ENCODE measurements at regions not wholly inside any gene's neighbourhood (a gene's known extent, or its start where the extent isn't known, plus 50 kb on each side); places are given as distances from the start of the nearest gene placed in this dataset.

DNA sequence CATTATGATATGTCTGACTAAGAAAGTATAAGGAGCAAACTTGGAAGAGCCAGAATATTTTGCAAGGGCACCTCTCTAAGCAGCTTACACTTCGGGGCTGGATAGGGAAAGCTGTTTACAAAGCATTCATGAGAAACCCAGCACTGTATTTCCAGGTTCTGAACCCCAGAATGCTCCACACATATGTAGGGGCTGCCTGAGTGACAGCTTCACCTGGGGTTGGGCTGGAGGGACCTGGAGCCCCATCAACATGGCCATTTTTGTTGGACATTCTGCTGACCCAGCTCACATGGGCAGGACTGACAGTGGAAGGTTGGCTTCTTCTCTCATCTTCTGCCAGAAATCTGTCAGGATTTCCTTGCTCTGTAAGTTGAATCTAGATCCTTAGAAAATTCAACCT, 197.1 kb upstream of the SSTR4 start:
- WGBS (ENCODE audit: extremely low coverage, insufficient coverage, low lambda C conversion rate), result no CpG with 5 or more reads among the region's 1 CpG
- Histone ChIP-seq H2BK120ac (ENCODE audit: low read depth, low read length) (no peak overlapping the region), H3K79me1 (ENCODE audit: low read length) (no peaks in the 10 kb centered on the region), H3K23ac (ENCODE audit: low read length) (no peak overlapping the region), H3K4me2 (ENCODE audit: low read length) (no peak overlapping the region), H3K79me2 (ENCODE audit: control insufficient read depth, insufficient read depth, low read length) (no peaks in the 10 kb centered on the region), H3K4me3 (ENCODE audit: low read length) (no peak overlapping the region), H2BK5ac (ENCODE audit: low read length) (no peak overlapping the region), H3K18ac (ENCODE audit: low read length) (no peak overlapping the region), H4K5ac (ENCODE audit: low read length) (no peak overlapping the region), H3K4ac (ENCODE audit: low read depth, low read length) (no peak overlapping the region), H2BK15ac (replicated peaks; ENCODE audit: low read depth) (no peak overlapping the region), H3K27me3 (ENCODE audit: insufficient read depth, low read length, poor library complexity) (no peaks in the 10 kb centered on the region), H3K56ac (ENCODE audit: low read length) (no peak overlapping the region), H2AK5ac (ENCODE audit: low read length) (no peak overlapping the region), H3K27ac (ENCODE audit: low read depth, low read length) (no peak overlapping the region), H4K8ac (ENCODE audit: low read depth, low read length) (no peak overlapping the region), H3K36me3 (ENCODE audit: control insufficient read depth, insufficient read depth, low read length) (no peaks in the 10 kb centered on the region), H3K9ac (ENCODE audit: low read length) (no peak overlapping the region), H3K4me1 (ENCODE audit: control insufficient read depth, low read depth, low read length) (no peaks in the 10 kb centered on the region)
- DNase-seq, result no peak

DNA sequence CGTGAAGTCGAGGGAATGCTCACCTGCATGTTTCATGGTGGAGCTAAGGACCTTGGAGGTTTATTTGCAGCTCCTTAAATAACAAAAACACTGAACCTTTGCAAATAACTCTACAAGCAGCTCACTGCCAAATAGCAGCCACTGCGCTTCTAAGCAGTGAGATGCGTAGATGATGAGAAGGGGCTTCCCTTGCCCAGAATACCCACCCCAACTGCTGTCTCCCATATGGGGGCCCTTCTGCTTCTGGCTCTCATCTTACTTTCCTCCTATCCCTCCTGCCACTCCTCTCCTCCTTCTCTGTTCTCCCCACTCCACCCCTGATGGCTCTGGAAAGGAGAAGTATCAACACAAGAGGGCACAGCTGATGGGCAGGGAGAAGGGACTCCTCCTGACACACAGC, 193.3 kb upstream of the SSTR4 start:
- Histone ChIP-seq H4K5ac (ENCODE audit: low read length) (no peak overlapping the region), H3K79me1 (ENCODE audit: low read length) (no peaks in the 10 kb centered on the region), H3K23ac (ENCODE audit: low read length) (no peak overlapping the region), H3K56ac (ENCODE audit: low read length) (no peak overlapping the region), H3K4me2 (ENCODE audit: low read length) (no peak overlapping the region), H2BK120ac (ENCODE audit: low read depth, low read length) (no peak overlapping the region), H3K4ac (ENCODE audit: low read depth, low read length) (no peak overlapping the region), H3K18ac (ENCODE audit: low read length) (no peak overlapping the region), H3K79me2 (ENCODE audit: control insufficient read depth, insufficient read depth, low read length) (no peaks in the 10 kb centered on the region), H2BK5ac (ENCODE audit: low read length) (no peak overlapping the region), H3K36me3 (ENCODE audit: control insufficient read depth, insufficient read depth, low read length) (no peaks in the 10 kb centered on the region), H3K4me1 (ENCODE audit: control insufficient read depth, low read depth, low read length) (no peaks in the 10 kb centered on the region), H3K4me3 (ENCODE audit: low read length) (no peak overlapping the region), H3K27ac (ENCODE audit: low read depth, low read length) (no peak overlapping the region), H2AK5ac (ENCODE audit: low read length) (no peak overlapping the region), H3K9ac (ENCODE audit: low read length) (no peak overlapping the region), H3K27me3 (ENCODE audit: insufficient read depth, low read length, poor library complexity) (no peaks in the 10 kb centered on the region), H2BK15ac (replicated peaks; ENCODE audit: low read depth) (no peak overlapping the region), H4K8ac (ENCODE audit: low read depth, low read length) (no peak overlapping the region)
- no peak for DNase-seq
- WGBS (ENCODE audit: extremely low coverage, insufficient coverage, low lambda C conversion rate), result no CpG with 5 or more reads among the region's 4 CpGs

DNA sequence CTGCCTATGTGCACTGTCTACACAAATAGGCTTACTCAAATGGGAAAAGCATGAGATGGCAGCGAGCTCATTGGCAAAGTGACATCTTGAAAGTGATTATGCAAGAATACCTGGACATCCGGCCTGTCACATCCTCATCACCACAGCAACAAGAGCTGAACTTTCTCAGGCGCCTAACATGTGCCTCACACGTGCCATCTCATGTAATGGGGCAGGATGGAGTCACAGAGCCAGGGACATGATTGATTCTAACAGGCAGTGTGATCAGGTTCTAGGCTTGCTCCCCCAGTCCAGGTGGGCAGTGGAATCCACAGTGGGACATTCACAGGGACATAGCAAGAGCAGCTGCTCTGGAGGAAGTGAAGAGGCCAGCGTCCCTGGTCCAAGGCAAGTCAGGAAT, 192.3 kb upstream of the SSTR4 start:
- no peak overlapping the region for H3K4ac ChIP-seq (ENCODE audit: low read depth, low read length)
- DNase-seq, result no peak
- H3K18ac ChIP-seq (ENCODE audit: low read length), result no peak overlapping the region
- no peak overlapping the region for H2BK120ac ChIP-seq (ENCODE audit: low read depth, low read length)
- no peak overlapping the region for H3K4me2 ChIP-seq (ENCODE audit: low read length)
- no peak overlapping the region for H2BK5ac ChIP-seq (ENCODE audit: low read length)
- no peak overlapping the region for H4K8ac ChIP-seq (ENCODE audit: low read depth, low read length)
- no peak overlapping the region for H2BK15ac ChIP-seq (replicated peaks; ENCODE audit: low read depth)
- H3K4me3 ChIP-seq (ENCODE audit: low read length), result no peak overlapping the region
- no peak overlapping the region for H3K27ac ChIP-seq (ENCODE audit: low read depth, low read length)
- H3K56ac ChIP-seq (ENCODE audit: low read length), result no peak overlapping the region
- no CpG with 5 or more reads among the region's 5 CpGs for WGBS (ENCODE audit: extremely low coverage, insufficient coverage, low lambda C conversion rate)
- no peaks in the 10 kb centered on the region for H3K79me2 ChIP-seq (ENCODE audit: control insufficient read depth, insufficient read depth, low read length)
- H2AK5ac ChIP-seq (ENCODE audit: low read length), result no peak overlapping the region
- no peaks in the 10 kb centered on the region for H3K36me3 ChIP-seq (ENCODE audit: control insufficient read depth, insufficient read depth, low read length)
- no peaks in the 10 kb centered on the region for H3K4me1 ChIP-seq (ENCODE audit: control insufficient read depth, low read depth, low read length)
- no peak overlapping the region for H3K9ac ChIP-seq (ENCODE audit: low read length)
- H3K27me3 ChIP-seq (ENCODE audit: insufficient read depth, low read length, poor library complexity), result no peaks in the 10 kb centered on the region
- no peak overlapping the region for H4K5ac ChIP-seq (ENCODE audit: low read length)
- no peak overlapping the region for H3K23ac ChIP-seq (ENCODE audit: low read length)
- no peaks in the 10 kb centered on the region for H3K79me1 ChIP-seq (ENCODE audit: low read length)

DNA sequence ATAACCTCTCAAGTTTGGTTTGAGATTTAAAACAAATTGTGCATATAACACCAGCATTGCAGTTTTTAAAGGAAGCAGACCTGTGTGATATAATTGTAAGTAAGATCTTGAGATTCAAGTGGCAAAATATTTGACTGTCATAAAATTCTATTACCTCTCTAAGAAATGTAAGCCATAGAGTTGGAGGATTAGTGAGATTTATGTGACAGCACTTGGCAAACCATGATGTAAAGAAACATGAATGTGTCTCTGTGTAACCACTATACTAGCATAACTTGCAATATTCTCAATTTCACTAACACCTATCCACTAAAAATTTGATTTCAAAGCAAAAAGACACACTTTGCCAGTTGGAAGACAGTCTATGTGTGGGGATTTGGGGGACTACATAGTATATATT, 190.2 kb upstream of the SSTR4 start:
- no peak overlapping the region for H3K4me3 ChIP-seq (ENCODE audit: low read length)
- no peak overlapping the region for H4K5ac ChIP-seq (ENCODE audit: low read length)
- no peaks in the 10 kb centered on the region for H3K27me3 ChIP-seq (ENCODE audit: insufficient read depth, low read length, poor library complexity)
- H3K79me2 ChIP-seq (ENCODE audit: control insufficient read depth, insufficient read depth, low read length), result no peaks in the 10 kb centered on the region
- H3K36me3 ChIP-seq (ENCODE audit: control insufficient read depth, insufficient read depth, low read length), result no peaks in the 10 kb centered on the region
- H2AK5ac ChIP-seq (ENCODE audit: low read length), result no peak overlapping the region
- no peak overlapping the region for H3K18ac ChIP-seq (ENCODE audit: low read length)
- H3K4me1 ChIP-seq (ENCODE audit: control insufficient read depth, low read depth, low read length), result no peaks in the 10 kb centered on the region
- H3K4ac ChIP-seq (ENCODE audit: low read depth, low read length), result no peak overlapping the region
- H4K8ac ChIP-seq (ENCODE audit: low read depth, low read length), result no peak overlapping the region
- no peaks in the 10 kb centered on the region for H3K79me1 ChIP-seq (ENCODE audit: low read length)
- no peak overlapping the region for H3K9ac ChIP-seq (ENCODE audit: low read length)
- DNase-seq, result no peak
- no peak overlapping the region for H3K56ac ChIP-seq (ENCODE audit: low read length)
- no peak overlapping the region for H3K27ac ChIP-seq (ENCODE audit: low read depth, low read length)
- H2BK15ac ChIP-seq (replicated peaks; ENCODE audit: low read depth), result no peak overlapping the region
- H2BK120ac ChIP-seq (ENCODE audit: low read depth, low read length), result no peak overlapping the region
- H2BK5ac ChIP-seq (ENCODE audit: low read length), result no peak overlapping the region
- H3K23ac ChIP-seq (ENCODE audit: low read length), result no peak overlapping the region
- H3K4me2 ChIP-seq (ENCODE audit: low read length), result no peak overlapping the region

DNA sequence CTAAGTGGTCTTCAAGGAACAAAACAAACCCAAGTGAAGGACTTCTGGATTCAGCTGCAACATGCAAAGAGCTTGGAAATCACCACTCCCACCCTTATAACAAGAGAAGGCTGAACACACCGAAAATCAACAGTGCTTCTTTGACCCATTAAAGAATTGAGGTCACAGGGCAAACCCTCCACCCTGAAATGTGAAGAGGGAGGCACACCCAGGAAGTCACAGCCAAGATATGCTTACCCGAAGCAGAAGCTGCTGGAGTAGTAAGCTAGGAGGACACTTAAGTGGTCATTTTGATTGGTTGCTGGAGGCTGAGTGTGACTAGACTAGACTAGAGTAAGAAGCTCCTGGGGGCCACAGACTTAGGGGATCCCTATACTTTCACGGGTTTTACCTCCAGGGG, 188.2 kb upstream of the SSTR4 start:
- H3K79me1 ChIP-seq (ENCODE audit: low read length), result no peaks in the 10 kb centered on the region
- no peak overlapping the region for H2BK15ac ChIP-seq (replicated peaks; ENCODE audit: low read depth)
- no peak overlapping the region for H2BK5ac ChIP-seq (ENCODE audit: low read length)
- no CpG with 5 or more reads among the region's 3 CpGs for WGBS (ENCODE audit: extremely low coverage, insufficient coverage, low lambda C conversion rate)
- H3K4me2 ChIP-seq (ENCODE audit: low read length), result no peak overlapping the region
- H3K4ac ChIP-seq (ENCODE audit: low read depth, low read length), result no peak overlapping the region
- no peak overlapping the region for H4K5ac ChIP-seq (ENCODE audit: low read length)
- H2AK5ac ChIP-seq (ENCODE audit: low read length), result no peak overlapping the region
- H2BK120ac ChIP-seq (ENCODE audit: low read depth, low read length), result no peak overlapping the region
- no peak overlapping the region for H4K8ac ChIP-seq (ENCODE audit: low read depth, low read length)
- H3K79me2 ChIP-seq (ENCODE audit: control insufficient read depth, insufficient read depth, low read length), result no peaks in the 10 kb centered on the region
- no peak overlapping the region for H3K56ac ChIP-seq (ENCODE audit: low read length)
- no peak overlapping the region for H3K27ac ChIP-seq (ENCODE audit: low read depth, low read length)
- no peak for DNase-seq
- no peak overlapping the region for H3K9ac ChIP-seq (ENCODE audit: low read length)
- no peak overlapping the region for H3K4me3 ChIP-seq (ENCODE audit: low read length)
- no peaks in the 10 kb centered on the region for H3K4me1 ChIP-seq (ENCODE audit: control insufficient read depth, low read depth, low read length)
- H3K36me3 ChIP-seq (ENCODE audit: control insufficient read depth, insufficient read depth, low read length), result no peaks in the 10 kb centered on the region
- no peak overlapping the region for H3K18ac ChIP-seq (ENCODE audit: low read length)
- H3K27me3 ChIP-seq (ENCODE audit: insufficient read depth, low read length, poor library complexity), result no peaks in the 10 kb centered on the region
- no peak overlapping the region for H3K23ac ChIP-seq (ENCODE audit: low read length)

DNA sequence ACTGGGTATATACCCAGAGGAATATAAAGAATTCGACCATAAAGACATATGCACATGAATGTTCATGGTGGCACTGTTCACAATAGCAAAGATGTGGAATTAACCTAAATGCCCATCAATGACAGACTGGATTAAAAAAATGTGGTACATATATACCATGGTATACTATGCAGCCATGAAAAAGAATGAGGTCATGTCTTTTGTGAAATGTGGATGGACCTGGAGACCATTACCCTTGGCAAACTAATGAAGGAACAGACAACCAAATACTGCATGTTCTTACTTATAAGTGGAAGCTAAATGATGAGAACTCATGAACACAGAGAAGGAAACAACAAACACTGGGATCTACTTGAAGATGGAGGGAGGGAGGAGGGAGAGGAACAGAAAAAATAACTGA, 186.7 kb upstream of the SSTR4 start:
- Histone ChIP-seq H3K27ac (ENCODE audit: low read depth, low read length) (no peak overlapping the region), H3K4me1 (ENCODE audit: control insufficient read depth, low read depth, low read length) (no peaks in the 10 kb centered on the region), H3K4ac (ENCODE audit: low read depth, low read length) (no peak overlapping the region), H3K36me3 (ENCODE audit: control insufficient read depth, insufficient read depth, low read length) (no peaks in the 10 kb centered on the region), H3K18ac (ENCODE audit: low read length) (no peak overlapping the region), H3K27me3 (ENCODE audit: insufficient read depth, low read length, poor library complexity) (no peaks in the 10 kb centered on the region), H2AK5ac (ENCODE audit: low read length) (no peak overlapping the region), H2BK5ac (ENCODE audit: low read length) (no peak overlapping the region), H2BK120ac (ENCODE audit: low read depth, low read length) (no peak overlapping the region), H2BK15ac (replicated peaks; ENCODE audit: low read depth) (no peak overlapping the region), H3K4me3 (ENCODE audit: low read length) (no peak overlapping the region), H3K56ac (ENCODE audit: low read length) (no peak overlapping the region), H4K5ac (ENCODE audit: low read length) (no peak overlapping the region), H3K79me1 (ENCODE audit: low read length) (no peaks in the 10 kb centered on the region), H3K4me2 (ENCODE audit: low read length) (no peak overlapping the region), H3K9ac (ENCODE audit: low read length) (no peak overlapping the region), H4K8ac (ENCODE audit: low read depth, low read length) (no peak overlapping the region), H3K23ac (ENCODE audit: low read length) (no peak overlapping the region), H3K79me2 (ENCODE audit: control insufficient read depth, insufficient read depth, low read length) (no peaks in the 10 kb centered on the region)
- no CpG with 5 or more reads among the region's 1 CpG for WGBS (ENCODE audit: extremely low coverage, insufficient coverage, low lambda C conversion rate)
- DNase-seq, result no peak

Data from mesendoderm (in vitro differentiated cells).